GM23338 (cell line): ENCODE measurements at regions not wholly inside any gene's neighbourhood (a gene's known extent, or its start where the extent isn't known, plus 50 kb on each side); places are given as distances from the start of the nearest gene placed in this dataset.

Experiments
- ATAC-seq: fragments of 200-7000 bp; cut with Tn5 transposase; 3 replicates; pipeline ENCODE4 v1.9.1; 2020
- DNase-seq: peaks from one replicate; pipeline ENCODE4 v3.0.0-alpha.2; 2015; ENCODE audit warnings: low spot score
- H2AFZ ChIP-seq: fragments of 200-600 bp; sonication (generic); 2 replicates; pipeline ENCODE4 v1.8.0; 2016; ENCODE audit warnings: antibody characterized with exemption, mild to moderate bottlenecking, moderate library complexity
- H3F3A ChIP-seq: fragments of 200-600 bp; sonication (generic); replicated peaks from 2 replicates; pipeline ENCODE4 v1.8.0; 2017; ENCODE audit warnings: antibody characterized with exemption, mixed run types, low read depth
- H3K27ac ChIP-seq: fragments of 200-600 bp; sonication (generic); 2 replicates; pipeline ENCODE4 v1.6.1; 2016; ENCODE audit warnings: low read depth
- H3K27me3 ChIP-seq: fragments of 200-600 bp; sonication (generic); 2 replicates; pipeline ENCODE4 v1.8.0; 2016; ENCODE audit warnings: mild to moderate bottlenecking, mixed run types, moderate library complexity; ENCODE audit not compliant: insufficient read depth
- H3K36me3 ChIP-seq: fragments of 200-600 bp; sonication (generic); 2 replicates; pipeline ENCODE4 v1.8.0; 2016; ENCODE audit warnings: mild to moderate bottlenecking; ENCODE audit not compliant: insufficient read depth
- H3K4me1 ChIP-seq: fragments of 200-600 bp; sonication (generic); 2 replicates; pipeline ENCODE4 v1.8.0; 2016; ENCODE audit warnings: mild to moderate bottlenecking, moderate library complexity; ENCODE audit not compliant: insufficient read depth
- H3K4me2 ChIP-seq: fragments of 200-600 bp; sonication (generic); 2 replicates; pipeline ENCODE4 v1.7.1; 2017; ENCODE audit warnings: mixed run types
- H3K4me3 ChIP-seq: fragments of 200-600 bp; sonication (generic); 2 replicates; pipeline ENCODE4 v1.6.1; 2016; ENCODE audit warnings: mixed run types
- H3K79me2 ChIP-seq: fragments of 200-600 bp; sonication (generic); replicated peaks from 2 replicates; pipeline ENCODE4 v1.8.0; 2017; ENCODE audit warnings: mild to moderate bottlenecking; ENCODE audit not compliant: insufficient read depth
- H3K9me2 ChIP-seq: fragments of 200-600 bp; sonication (generic); 2 replicates; pipeline ENCODE4 v1.8.0; 2017; ENCODE audit not compliant: insufficient read depth
- H4K20me1 ChIP-seq: fragments of 200-600 bp; sonication (generic); replicated peaks from 2 replicates; pipeline ENCODE4 v1.8.0; 2017; ENCODE audit warnings: mild to moderate bottlenecking; ENCODE audit not compliant: insufficient read depth
- H3K27ac Mint-ChIP-seq: 2 replicates; pipeline ENCODE4 v1.8.0; 2020; ENCODE audit warnings: inconsistent platforms, mild to moderate bottlenecking, moderate library complexity, mixed read lengths
- H3K27me3 Mint-ChIP-seq: 3 replicates; pipeline ENCODE4 v1.8.0; 2022; ENCODE audit warnings: low read depth, mild to moderate bottlenecking, moderate library complexity, mixed read lengths, inconsistent platforms; ENCODE audit not compliant: insufficient read depth, poor library complexity
- H3K36me3 Mint-ChIP-seq: 3 replicates; pipeline ENCODE4 v1.8.0; 2021; ENCODE audit warnings: low read depth, mild to moderate bottlenecking, inconsistent platforms, moderate library complexity, mixed read lengths
- H3K4me1 Mint-ChIP-seq: 3 replicates; pipeline ENCODE4 v1.8.0; 2020; ENCODE audit warnings: mild to moderate bottlenecking, inconsistent platforms, mixed read lengths
- H3K4me3 Mint-ChIP-seq: 3 replicates; pipeline ENCODE4 v1.8.0; 2021; ENCODE audit warnings: moderate library complexity, mild to moderate bottlenecking, inconsistent platforms, mixed read lengths
- H3K9me3 Mint-ChIP-seq: 3 replicates; pipeline ENCODE4 v1.8.0; 2020; ENCODE audit warnings: moderate library complexity, mild to moderate bottlenecking, inconsistent platforms, mixed read lengths
- NANOG ChIP-seq: IDR thresholded peaks from 2 replicates; pipeline ENCODE4 v1.6.1; 2016; ENCODE audit warnings: antibody characterized with exemption, borderline replicate concordance
- STAT1 ChIP-seq: IDR thresholded peaks from one replicate; pipeline ENCODE4 v1.6.1; 2016; ENCODE audit warnings: antibody characterized with exemption; ENCODE audit not compliant: unreplicated experiment
- ZNF331 ChIP-seq: fragments of 250-450 bp; sonication (Bioruptor Pico); IDR thresholded peaks from 2 replicates; pipeline ENCODE4 v1.5.0; 2020; ENCODE audit warnings: low read depth, mild to moderate bottlenecking, moderate library complexity
- TF ChIP-seq, protein P1 (sequence below): fragments of 250-450 bp; sonication (Bioruptor Pico); IDR thresholded peaks from 2 replicates; pipeline ENCODE4 v1.5.0; 2020; ENCODE audit warnings: mild to moderate bottlenecking, moderate library complexity
- TF ChIP-seq, protein P2 (sequence below): IDR thresholded peaks from one replicate; pipeline ENCODE4 v1.6.1; 2018; ENCODE audit warnings: antibody characterized with exemption; ENCODE audit not compliant: unreplicated experiment

- TF ChIP-seq, protein P1, sequence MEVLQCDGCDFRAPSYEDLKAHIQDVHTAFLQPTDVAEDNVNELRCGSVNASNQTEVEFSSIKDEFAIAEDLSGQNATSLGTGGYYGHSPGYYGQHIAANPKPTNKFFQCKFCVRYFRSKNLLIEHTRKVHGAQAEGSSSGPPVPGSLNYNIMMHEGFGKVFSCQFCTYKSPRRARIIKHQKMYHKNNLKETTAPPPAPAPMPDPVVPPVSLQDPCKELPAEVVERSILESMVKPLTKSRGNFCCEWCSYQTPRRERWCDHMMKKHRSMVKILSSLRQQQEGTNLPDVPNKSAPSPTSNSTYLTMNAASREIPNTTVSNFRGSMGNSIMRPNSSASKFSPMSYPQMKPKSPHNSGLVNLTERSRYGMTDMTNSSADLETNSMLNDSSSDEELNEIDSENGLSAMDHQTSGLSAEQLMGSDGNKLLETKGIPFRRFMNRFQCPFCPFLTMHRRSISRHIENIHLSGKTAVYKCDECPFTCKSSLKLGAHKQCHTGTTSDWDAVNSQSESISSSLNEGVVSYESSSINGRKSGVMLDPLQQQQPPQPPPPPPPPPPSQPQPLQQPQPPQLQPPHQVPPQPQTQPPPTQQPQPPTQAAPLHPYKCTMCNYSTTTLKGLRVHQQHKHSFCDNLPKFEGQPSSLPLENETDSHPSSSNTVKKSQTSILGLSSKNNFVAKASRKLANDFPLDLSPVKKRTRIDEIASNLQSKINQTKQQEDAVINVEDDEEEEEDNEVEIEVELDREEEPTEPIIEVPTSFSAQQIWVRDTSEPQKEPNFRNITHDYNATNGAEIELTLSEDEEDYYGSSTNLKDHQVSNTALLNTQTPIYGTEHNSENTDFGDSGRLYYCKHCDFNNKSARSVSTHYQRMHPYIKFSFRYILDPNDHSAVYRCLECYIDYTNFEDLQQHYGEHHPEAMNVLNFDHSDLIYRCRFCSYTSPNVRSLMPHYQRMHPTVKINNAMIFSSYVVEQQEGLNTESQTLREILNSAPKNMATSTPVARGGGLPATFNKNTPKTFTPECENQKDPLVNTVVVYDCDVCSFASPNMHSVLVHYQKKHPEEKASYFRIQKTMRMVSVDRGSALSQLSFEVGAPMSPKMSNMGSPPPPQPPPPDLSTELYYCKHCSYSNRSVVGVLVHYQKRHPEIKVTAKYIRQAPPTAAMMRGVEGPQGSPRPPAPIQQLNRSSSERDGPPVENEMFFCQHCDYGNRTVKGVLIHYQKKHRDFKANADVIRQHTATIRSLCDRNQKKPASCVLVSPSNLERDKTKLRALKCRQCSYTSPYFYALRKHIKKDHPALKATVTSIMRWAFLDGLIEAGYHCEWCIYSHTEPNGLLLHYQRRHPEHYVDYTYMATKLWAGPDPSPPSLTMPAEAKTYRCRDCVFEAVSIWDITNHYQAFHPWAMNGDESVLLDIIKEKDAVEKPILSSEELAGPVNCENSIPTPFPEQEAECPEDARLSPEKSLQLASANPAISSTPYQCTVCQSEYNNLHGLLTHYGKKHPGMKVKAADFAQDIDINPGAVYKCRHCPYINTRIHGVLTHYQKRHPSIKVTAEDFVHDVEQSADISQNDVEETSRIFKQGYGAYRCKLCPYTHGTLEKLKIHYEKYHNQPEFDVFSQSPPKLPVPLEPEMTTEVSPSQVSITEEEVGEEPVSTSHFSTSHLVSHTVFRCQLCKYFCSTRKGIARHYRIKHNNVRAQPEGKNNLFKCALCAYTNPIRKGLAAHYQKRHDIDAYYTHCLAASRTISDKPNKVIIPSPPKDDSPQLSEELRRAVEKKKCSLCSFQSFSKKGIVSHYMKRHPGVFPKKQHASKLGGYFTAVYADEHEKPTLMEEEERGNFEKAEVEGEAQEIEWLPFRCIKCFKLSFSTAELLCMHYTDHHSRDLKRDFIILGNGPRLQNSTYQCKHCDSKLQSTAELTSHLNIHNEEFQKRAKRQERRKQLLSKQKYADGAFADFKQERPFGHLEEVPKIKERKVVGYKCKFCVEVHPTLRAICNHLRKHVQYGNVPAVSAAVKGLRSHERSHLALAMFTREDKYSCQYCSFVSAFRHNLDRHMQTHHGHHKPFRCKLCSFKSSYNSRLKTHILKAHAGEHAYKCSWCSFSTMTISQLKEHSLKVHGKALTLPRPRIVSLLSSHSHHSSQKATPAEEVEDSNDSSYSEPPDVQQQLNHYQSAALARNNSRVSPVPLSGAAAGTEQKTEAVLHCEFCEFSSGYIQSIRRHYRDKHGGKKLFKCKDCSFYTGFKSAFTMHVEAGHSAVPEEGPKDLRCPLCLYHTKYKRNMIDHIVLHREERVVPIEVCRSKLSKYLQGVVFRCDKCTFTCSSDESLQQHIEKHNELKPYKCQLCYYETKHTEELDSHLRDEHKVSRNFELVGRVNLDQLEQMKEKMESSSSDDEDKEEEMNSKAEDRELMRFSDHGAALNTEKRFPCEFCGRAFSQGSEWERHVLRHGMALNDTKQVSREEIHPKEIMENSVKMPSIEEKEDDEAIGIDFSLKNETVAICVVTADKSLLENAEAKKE = no peak
- TF ChIP-seq ZNF331 (CRISPR knock-in tag) = no peak
- no peak for TF ChIP-seq STAT1
- TF ChIP-seq, protein P2, sequence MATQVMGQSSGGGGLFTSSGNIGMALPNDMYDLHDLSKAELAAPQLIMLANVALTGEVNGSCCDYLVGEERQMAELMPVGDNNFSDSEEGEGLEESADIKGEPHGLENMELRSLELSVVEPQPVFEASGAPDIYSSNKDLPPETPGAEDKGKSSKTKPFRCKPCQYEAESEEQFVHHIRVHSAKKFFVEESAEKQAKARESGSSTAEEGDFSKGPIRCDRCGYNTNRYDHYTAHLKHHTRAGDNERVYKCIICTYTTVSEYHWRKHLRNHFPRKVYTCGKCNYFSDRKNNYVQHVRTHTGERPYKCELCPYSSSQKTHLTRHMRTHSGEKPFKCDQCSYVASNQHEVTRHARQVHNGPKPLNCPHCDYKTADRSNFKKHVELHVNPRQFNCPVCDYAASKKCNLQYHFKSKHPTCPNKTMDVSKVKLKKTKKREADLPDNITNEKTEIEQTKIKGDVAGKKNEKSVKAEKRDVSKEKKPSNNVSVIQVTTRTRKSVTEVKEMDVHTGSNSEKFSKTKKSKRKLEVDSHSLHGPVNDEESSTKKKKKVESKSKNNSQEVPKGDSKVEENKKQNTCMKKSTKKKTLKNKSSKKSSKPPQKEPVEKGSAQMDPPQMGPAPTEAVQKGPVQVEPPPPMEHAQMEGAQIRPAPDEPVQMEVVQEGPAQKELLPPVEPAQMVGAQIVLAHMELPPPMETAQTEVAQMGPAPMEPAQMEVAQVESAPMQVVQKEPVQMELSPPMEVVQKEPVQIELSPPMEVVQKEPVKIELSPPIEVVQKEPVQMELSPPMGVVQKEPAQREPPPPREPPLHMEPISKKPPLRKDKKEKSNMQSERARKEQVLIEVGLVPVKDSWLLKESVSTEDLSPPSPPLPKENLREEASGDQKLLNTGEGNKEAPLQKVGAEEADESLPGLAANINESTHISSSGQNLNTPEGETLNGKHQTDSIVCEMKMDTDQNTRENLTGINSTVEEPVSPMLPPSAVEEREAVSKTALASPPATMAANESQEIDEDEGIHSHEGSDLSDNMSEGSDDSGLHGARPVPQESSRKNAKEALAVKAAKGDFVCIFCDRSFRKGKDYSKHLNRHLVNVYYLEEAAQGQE = no peak
Measured at GRCh38 chr5:155342956-155343355, 329.4 kb downstream of the KIF4B start (continued).

- Histone ChIP-seq H4K20me1 (no peaks in the 10 kb centered on the region), H3F3A (no peaks in the 10 kb centered on the region), H3K4me1 (no peaks in the 10 kb centered on the region), H3K9me2 (no peaks in the 10 kb centered on the region), H2AFZ (peak overlapping the region; percentile 21; the same call in 1 of the 2 replicates), H3K4me3 (no peak overlapping the region), H3K79me2 (no peaks in the 10 kb centered on the region), H3K36me3 (no peaks in the 10 kb centered on the region), H3K4me2 (no peak overlapping the region), H3K27me3 (no peaks in the 10 kb centered on the region), H3K27ac (no peak overlapping the region)
- no peak for DNase-seq
- no peaks in the 10 kb centered on the region for H3K36me3 Mint-ChIP-seq
- no peak for ATAC-seq
- H3K27me3 Mint-ChIP-seq = no peaks in the 10 kb centered on the region
- no peak overlapping the region for H3K4me3 Mint-ChIP-seq
- H3K27ac Mint-ChIP-seq = no peak overlapping the region
- H3K9me3 Mint-ChIP-seq = peaks cover 5% of the 10 kb centered on the region; the same call in 2 of the 3 replicates
- peaks cover 2% of the 10 kb centered on the region; the same call in 1 of the 3 replicates for H3K4me1 Mint-ChIP-seq
- TF ChIP-seq NANOG = no peak
Measured at GRCh38 chr5:155343468-155343867, 329.9 kb downstream of the KIF4B start.
